OCI-LY1 (cell line): ENCODE measurements at regions not wholly inside any gene's neighbourhood (a gene's known extent, or its start where the extent isn't known, plus 50 kb on each side); places are given as distances from the start of the nearest gene placed in this dataset.

ENCODE experiments used
- H2AFZ ChIP-seq: fragments of 200-600 bp; sonication (generic), shearing (Covaris generic); 2 replicates; pipeline ENCODE4 v1.6.0; 2014; ENCODE audit warnings: antibody characterized with exemption, mild to moderate bottlenecking, low read length
- H3F3A ChIP-seq: fragments of 200-600 bp; sonication (generic), shearing (Covaris generic); 2 replicates; pipeline ENCODE4 v1.6.0; 2014; ENCODE audit warnings: mild to moderate bottlenecking, antibody characterized with exemption, low read length, moderate library complexity; ENCODE audit not compliant: insufficient read depth
- H3K27ac ChIP-seq: fragments of 200-600 bp; sonication (generic); 2 replicates; pipeline ENCODE4 v1.5.1; 2014; ENCODE audit warnings: low read length, mixed run types, mild to moderate bottlenecking, low read depth; ENCODE audit not compliant: poor library complexity, severe bottlenecking
- H3K27me3 ChIP-seq: fragments of 200-600 bp; sonication (generic); 2 replicates; pipeline ENCODE4 v1.6.0; 2014; ENCODE audit warnings: antibody characterized with exemption, mild to moderate bottlenecking, low read length, moderate library complexity; ENCODE audit not compliant: insufficient read depth
- H3K36me3 ChIP-seq: fragments of 200-600 bp; sonication (generic); 2 replicates; pipeline ENCODE4 v1.6.1; 2014; ENCODE audit warnings: mild to moderate bottlenecking, antibody characterized with exemption, low read length, moderate library complexity, mixed read lengths; ENCODE audit not compliant: insufficient read depth
- H3K4me1 ChIP-seq: fragments of 200-600 bp; sonication (generic); 2 replicates; pipeline ENCODE4 v1.5.1; 2014; ENCODE audit warnings: mild to moderate bottlenecking, low read length, moderate library complexity; ENCODE audit not compliant: insufficient read depth, severe bottlenecking
- H3K4me2 ChIP-seq: fragments of 200-600 bp; sonication (generic), shearing (Covaris generic); 2 replicates; pipeline ENCODE4 v1.6.1; 2014; ENCODE audit warnings: low read length
- H3K4me3 ChIP-seq: fragments of 200-600 bp; sonication (generic); 2 replicates; pipeline ENCODE4 v1.5.1; 2014; ENCODE audit warnings: low read length, low read depth, mild to moderate bottlenecking, mixed read lengths; ENCODE audit not compliant: poor library complexity, severe bottlenecking
- H3K79me2 ChIP-seq: fragments of 200-600 bp; shearing (Covaris generic); 2 replicates; pipeline ENCODE4 v1.6.1; 2016; ENCODE audit warnings: mixed run types, low read length, mixed read lengths; ENCODE audit not compliant: insufficient read depth
- H3K9ac ChIP-seq: fragments of 200-600 bp; sonication (generic), shearing (Covaris generic); 2 replicates; pipeline ENCODE4 v1.6.1; 2014; ENCODE audit warnings: mild to moderate bottlenecking, low read length, mixed read lengths
- H3K9me2 ChIP-seq: fragments of 200-600 bp; sonication (generic), shearing (Covaris generic); 2 replicates; pipeline ENCODE4 v1.6.1; 2014; ENCODE audit warnings: low read depth, mild to moderate bottlenecking, low read length, mixed read lengths
- H3K9me3 ChIP-seq: fragments of 200-600 bp; shearing (Covaris generic); 2 replicates; pipeline ENCODE4 v1.6.1; 2014; ENCODE audit warnings: low read length, mixed read lengths
- H4K20me1 ChIP-seq: fragments of 200-600 bp; sonication (generic), shearing (Covaris generic); 2 replicates; pipeline ENCODE4 v1.6.0; 2016; ENCODE audit warnings: mild to moderate bottlenecking, low read length; ENCODE audit not compliant: insufficient read depth
- CTCF ChIP-seq: fragments of 200-600 bp; sonication (generic), shearing (Covaris generic); IDR thresholded peaks from 2 replicates; pipeline ENCODE4 v1.5.1; 2017; ENCODE audit warnings: mild to moderate bottlenecking, antibody characterized with exemption, low read length, moderate library complexity, mixed read lengths
- EZH2 ChIP-seq: fragments of 200-600 bp; sonication (generic), shearing (Covaris generic); IDR thresholded peaks from 2 replicates; pipeline ENCODE4 v1.8.0; 2017; ENCODE audit warnings: borderline replicate concordance, mixed run types, mild to moderate bottlenecking, antibody characterized with exemption, low read length, moderate library complexity, mixed read lengths

DNA sequence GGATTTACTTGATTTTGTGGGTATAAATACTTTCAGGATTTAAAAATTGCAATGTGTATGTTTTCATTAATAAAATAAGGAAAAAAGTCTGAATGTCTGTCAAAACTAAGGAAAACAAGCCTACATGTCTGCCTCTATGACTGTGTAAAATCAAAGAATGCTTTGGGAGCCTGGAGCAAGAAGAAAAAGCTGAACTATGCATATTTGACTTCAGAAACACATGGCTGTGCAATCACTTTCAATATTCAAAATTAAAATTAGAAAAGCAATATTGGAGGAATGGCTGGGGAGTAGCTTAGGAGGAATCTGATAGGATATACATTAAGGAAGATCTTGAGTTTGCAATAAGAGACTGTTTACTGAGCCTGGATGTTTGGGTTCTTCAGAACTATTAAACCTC, 147.1 kb downstream of the ADAM29 start:
- no peak overlapping the region for H3K9ac ChIP-seq
- no peaks in the 10 kb centered on the region for H3K79me2 ChIP-seq
- peaks cover 12% of the 10 kb centered on the region for H3K9me3 ChIP-seq
- H3K4me2 ChIP-seq = no peak overlapping the region
- H3K4me3 ChIP-seq = no peak overlapping the region
- H3K27me3 ChIP-seq = no peaks in the 10 kb centered on the region
- no peaks in the 10 kb centered on the region; the same call in 1 of the 2 replicates for H3K36me3 ChIP-seq
- H2AFZ ChIP-seq = no peak overlapping the region
- H4K20me1 ChIP-seq = no peaks in the 10 kb centered on the region
- TF ChIP-seq CTCF = no peak
- no peak for TF ChIP-seq EZH2
- peaks cover 32% of the 10 kb centered on the region for H3K4me1 ChIP-seq
- no peaks in the 10 kb centered on the region for H3K9me2 ChIP-seq
- H3K27ac ChIP-seq = no peak overlapping the region
- H3F3A ChIP-seq = no peaks in the 10 kb centered on the region

- Histone ChIP-seq H3K27ac (peak overlapping the region; percentile 83), H3K4me3 (no peak overlapping the region), H3K79me2 (no peaks in the 10 kb centered on the region), H4K20me1 (no peaks in the 10 kb centered on the region), H3K4me2 (peak overlapping the region; percentile 37), H3K27me3 (no peaks in the 10 kb centered on the region), H3K4me1 (peaks cover 32% of the 10 kb centered on the region), H3K9me2 (no peaks in the 10 kb centered on the region), H3K36me3 (no peaks in the 10 kb centered on the region; the same call in 1 of the 2 replicates), H3K9me3 (peaks cover 10% of the 10 kb centered on the region), H2AFZ (peak overlapping the region; percentile 77), H3F3A (no peaks in the 10 kb centered on the region), H3K9ac (peak overlapping the region; percentile 50)
- TF ChIP-seq EZH2 = no peak
- no peak for TF ChIP-seq CTCF
Measured at GRCh38 chr4:175066923-175067627, 148.9 kb downstream of the ADAM29 start.

- H3K79me2 ChIP-seq = no peaks in the 10 kb centered on the region
- no peaks in the 10 kb centered on the region for H3K9me2 ChIP-seq
- no peak overlapping the region for H3K9ac ChIP-seq
- no peak overlapping the region for H3K4me2 ChIP-seq
- H3F3A ChIP-seq = no peaks in the 10 kb centered on the region
- H2AFZ ChIP-seq = no peak overlapping the region
- no peaks in the 10 kb centered on the region for H4K20me1 ChIP-seq
- H3K9me3 ChIP-seq = no peaks in the 10 kb centered on the region; the same call in 1 of the 2 replicates
- peak overlapping the region; percentile 83 for H3K27ac ChIP-seq
- H3K27me3 ChIP-seq = no peaks in the 10 kb centered on the region
- H3K4me3 ChIP-seq = no peak overlapping the region
- TF ChIP-seq EZH2 = no peak
- no peak for TF ChIP-seq CTCF
- H3K4me1 ChIP-seq = peaks cover 32% of the 10 kb centered on the region
- no peaks in the 10 kb centered on the region; the same call in 1 of the 2 replicates for H3K36me3 ChIP-seq
Measured at GRCh38 chr4:175068266-175068665, 150.1 kb downstream of the ADAM29 start.
